ENCODE measurements at regions not wholly inside any gene's neighbourhood (a gene's known extent, or its start where the extent isn't known, plus 50 kb on each side); places are given as distances from the start of the nearest gene placed in this dataset.

GRCh38 chr12:115626210-115626609 is 651.3 kb downstream of the MED13L start:
- no peak for DNase-seq

DNA sequence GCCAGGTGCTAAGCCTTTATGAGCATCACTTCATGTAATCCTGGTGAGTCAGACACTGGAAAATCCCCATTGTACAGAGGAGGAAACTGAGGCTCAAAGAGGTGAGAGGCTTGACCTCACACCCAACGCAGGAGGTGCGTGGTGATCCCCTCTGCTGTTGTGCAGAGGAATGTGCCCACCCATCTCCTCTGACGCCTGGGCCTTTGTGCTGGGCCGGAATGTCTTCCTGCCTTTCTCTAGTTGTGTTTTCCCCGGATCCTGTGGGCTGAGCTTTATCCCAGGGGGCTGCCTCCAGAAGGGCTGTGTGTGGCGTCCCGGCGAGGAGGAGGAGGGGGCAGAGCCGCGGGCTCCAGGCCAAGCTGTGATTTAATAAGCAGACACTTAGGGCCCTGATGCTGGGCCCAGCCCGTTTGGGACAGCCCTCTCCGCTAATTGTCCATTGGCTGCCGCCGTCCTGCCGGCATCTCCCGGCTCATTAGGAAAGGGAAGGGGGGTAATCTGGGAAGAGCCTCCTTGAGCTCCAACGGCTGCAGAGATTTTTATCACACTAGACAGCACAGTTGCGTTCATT is 653.6 kb downstream of the MED13L start:
- DNase-seq: no peak

- DNase-seq: no peak
Observed at GRCh38 chr12:115623275-115623674, 654.2 kb downstream of the MED13L start.

DNA sequence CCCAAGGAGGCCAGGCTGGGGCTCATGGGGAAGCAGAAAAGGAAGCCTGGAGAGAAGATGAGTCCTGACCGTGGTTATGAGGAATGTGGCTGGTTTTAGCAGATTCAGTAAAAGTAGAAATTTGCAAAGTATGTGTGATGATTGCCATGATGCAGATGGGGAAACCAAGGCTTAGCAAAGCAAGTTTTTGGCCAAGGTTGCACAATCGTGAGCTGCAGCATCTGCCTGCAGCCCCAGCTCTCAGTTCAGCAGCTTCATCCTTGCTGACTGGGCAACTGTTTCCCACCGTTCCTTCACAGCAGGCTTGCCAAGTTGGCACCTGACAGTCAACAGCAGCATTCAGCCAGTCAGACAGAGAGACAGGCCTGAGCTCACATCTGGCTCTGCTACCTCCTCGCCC is 656.7 kb downstream of the MED13L start:
- no peak for DNase-seq

DNA sequence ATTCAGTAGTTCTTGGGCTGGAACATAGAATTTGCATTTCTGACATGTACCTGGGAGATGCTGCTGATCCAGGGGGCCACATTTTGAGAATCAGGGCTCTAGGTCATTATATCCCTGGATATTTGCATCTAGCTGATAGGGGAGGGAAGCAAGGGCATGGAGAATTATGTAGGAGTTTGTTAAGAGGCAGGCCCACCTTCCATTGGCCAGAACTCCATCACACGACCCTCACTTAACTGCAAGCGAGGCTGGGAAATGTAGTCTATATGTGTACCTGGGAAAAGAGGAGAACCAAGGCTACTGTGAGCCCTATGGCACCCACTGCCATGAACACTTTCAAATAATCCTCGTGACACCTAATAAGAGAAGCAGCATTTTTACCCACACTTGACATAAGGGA is 657.6 kb downstream of the MED13L start:
- no peak for DNase-seq

DNA sequence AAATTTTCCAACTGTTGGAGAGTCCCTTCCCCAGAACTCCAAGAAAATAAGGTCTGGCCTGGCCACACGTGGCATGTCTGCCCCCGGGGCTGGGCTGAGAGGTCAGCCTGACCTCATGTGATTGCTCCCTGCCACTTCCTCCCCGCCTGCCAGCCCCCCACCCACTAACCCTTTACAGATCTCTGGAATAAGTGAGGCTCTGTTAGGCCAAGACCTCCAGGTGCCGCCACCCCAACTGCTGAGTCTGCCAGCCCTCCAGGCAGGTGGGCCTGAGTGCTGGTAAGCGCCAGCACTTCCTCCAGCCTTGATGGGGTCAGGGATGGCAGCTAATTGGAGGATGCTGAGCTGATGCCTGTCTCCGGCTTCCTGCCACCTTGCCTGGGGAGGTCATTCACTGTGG is 658.4 kb downstream of the MED13L start:
- DNase-seq: no peak

DNA sequence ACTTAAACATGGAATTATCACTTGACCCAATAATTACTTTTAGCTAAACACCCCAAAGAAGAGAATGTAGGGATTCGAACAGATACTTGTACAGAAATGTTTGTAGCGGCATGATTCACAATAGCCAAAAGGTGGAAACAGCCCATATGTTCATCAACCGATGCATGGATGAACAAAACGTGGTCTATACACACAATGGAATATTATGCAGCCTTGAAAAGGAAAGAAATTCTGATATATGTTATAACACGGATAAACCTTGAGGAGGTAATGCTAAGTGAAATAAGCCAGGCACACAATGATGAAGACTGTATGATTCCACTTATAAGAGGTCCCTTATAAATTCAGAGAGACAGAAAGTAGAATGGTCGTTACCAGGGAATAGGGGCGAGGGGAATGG is 659.4 kb downstream of the MED13L start:
- no peak for DNase-seq

DNA sequence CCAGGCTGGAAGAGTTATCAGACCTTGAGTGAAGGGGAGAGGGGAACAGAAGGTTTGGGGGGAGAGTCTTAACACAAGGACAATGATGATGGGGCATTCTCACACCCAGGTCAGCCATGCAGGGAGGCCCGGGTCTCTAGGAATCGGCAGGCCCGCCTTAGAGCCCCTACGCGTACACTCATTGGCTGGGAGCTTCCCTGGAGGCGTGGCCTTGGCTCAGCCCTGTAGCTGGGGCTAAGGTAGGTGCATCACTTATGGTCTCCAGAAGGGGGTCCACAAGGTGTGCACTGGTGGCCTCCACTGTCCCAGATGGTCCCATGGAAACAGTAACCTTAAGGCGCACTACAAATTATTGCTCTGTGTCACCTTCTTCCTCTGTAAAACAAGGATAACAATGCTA is 660.1 kb downstream of the MED13L start:
- no peak for DNase-seq

- DNase-seq: no peak
Observed at GRCh38 chr12:115611477-115611876, 666.0 kb downstream of the MED13L start.

GRCh38 chr12:115609347-115609746 is 668.1 kb downstream of the MED13L start:
- DNase-seq: no peak

GRCh38 chr12:115606040-115606439 is 671.5 kb downstream of the MED13L start:
- DNase-seq: no peak

DNA sequence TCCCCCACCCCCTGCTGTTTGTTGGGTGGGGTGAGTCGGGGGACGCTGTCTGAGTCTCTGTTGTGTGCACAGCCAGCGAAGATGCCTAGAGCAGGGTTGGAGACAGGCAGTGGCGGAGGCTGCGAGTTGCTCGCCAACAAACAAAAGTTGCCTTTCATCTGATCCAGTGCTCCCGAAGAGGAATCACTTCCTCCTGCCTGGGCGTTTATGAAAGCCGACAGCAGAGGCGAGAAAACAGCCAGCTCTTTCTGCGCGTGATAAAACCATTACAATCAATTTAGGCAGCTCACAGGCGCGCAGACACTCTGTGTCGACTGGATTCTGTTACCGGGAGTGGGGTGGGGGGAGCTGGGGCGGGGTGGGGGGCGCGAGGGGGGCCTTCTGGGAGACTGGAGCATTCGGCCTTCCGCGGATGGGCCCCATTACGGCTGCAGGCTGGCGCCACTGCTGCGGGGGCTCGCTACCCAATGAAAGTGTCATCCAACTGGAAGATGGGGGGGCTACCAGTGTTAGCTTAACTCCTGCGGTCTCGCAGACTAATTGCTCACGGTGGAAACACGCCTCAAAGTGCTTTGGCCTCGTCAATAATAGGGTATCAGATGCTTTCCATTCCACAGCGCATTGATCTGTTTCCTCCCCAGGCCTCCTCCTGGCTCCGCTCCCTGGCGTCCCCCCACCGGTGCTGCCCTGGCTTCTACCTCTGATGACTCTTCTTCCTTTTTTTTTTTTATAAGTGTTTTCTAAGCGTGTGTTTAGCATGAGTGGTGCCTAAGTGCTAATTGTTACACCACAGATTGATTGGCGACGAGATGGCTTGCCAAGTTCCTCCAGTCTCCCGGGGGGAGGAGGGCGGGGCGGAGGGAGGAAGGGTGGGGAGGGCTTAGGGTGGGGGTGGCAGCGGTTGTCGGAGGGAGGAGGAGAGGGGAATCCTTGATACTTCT is 678.4 kb downstream of the MED13L start:
- no peak for DNase-seq

DNA sequence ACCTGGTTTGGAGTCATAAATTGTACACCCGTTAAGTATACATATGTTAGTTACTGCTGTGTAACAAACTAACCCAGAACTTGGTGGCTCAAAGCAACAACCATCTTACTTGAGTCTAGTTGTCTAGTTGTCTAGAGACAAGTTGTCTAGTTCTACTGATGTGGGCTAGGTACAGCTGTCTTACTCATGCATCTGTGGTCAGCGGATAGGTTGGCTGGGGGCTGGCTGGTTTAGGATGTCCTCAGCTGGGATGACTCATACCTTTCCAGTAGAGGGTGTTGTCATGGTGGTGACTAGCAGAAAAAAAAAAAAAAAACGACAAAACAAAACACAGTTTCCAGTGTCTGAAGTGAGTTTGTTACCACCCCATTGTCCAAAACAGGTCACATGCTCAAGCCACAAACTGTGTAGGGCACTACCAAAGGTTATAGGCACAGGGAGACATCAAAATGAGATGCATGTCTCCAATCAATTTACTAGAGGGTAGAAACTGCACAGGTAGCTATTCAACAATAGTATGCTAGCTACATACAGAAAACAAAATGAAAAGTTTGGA is 680.3 kb downstream of the MED13L start:
- no peak for DNase-seq

GRCh38 chr12:115588131-115588530 is 689.4 kb downstream of the MED13L start:
- no peak for DNase-seq

DNA sequence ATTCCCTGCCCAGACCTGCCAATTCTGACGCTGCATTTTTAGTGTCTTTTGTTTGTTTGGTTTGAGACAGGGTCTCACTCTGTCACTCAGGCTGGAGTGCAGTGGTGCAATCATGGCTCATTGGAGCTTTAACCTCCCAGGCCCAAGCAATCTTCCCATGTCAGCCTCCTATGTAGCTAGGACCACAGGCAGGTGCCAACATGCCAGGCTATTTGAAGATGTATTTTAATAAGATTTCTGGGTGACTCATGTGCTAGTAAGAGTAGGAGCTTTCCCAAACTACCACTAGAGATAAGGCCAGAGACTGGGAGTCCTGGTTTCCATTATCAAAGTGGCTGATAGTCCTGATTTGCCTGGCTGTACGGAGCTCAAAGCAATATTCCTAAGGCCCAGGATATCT is 693.3 kb downstream of the MED13L start:
- DNase-seq: no peak

- no peak for DNase-seq
Observed at GRCh38 chr12:115583591-115583990, 693.9 kb downstream of the MED13L start.

DNA sequence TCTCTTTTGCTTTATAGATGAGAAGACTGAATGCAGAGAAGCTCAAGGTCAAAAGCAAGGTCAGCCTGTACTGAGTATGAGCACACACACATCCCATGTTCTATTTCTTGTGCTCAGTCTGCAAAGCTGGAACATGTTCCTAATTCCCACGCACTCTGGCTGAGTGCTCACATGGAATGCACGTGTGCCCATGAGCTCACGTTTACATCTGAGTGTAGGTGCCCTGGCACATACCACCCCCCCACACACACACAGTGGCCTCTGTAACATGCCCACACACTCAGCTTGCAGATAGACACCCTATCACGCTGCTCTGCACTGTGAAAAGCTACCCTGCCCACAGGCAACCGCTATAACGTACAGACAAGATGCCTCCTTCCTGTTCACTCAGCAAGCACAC is 700.1 kb downstream of the MED13L start:
- DNase-seq: no peak

- no peak for DNase-seq
Observed at GRCh38 chr12:115574826-115575225, 702.7 kb downstream of the MED13L start.

DNA sequence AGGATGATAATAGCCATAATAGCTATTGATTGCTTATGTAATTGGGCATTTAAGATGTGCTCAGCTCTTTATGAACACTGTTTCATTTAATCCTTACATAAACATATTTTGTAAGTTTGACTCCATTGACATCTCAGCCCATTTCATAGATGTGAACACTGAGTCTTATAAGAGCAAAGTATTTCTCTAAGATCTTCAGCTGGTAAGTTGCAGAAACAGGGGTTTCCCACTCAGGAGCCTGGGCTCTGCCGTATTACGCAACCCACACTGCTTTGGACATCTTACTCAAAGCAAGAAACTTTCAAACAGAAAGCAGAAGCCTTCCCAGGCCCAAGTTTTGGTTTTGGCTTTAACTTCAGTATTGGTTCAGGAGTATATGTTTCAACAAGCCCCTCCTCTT is 705.1 kb downstream of the MED13L start:
- DNase-seq: no peak

DNA sequence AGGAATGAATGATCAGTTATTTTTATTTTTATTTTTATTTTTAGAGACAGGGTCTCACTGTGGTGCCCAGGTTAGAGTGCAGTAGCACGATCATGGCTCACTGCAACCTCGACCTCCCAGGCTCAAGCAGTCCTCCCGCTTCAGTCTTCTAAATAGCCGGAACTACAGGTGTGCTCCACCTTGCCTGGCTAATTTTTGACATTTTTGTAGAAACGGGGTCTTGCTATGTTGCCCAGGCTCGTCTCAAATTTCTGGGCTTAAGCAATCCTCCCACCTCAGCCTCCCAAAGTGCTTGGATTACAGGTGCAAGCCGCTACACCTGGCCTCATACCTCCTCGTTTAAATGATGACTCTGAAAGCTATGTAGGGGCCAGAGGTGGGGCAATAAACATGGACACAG is 706.0 kb downstream of the MED13L start:
- no peak for DNase-seq

- DNase-seq: no peak
Observed at GRCh38 chr12:115571027-115571426, 706.5 kb downstream of the MED13L start.

GRCh38 chr12:115570069-115570777 is 707.3 kb downstream of the MED13L start:
- DNase-seq: no peak

- no peak for DNase-seq
Observed at GRCh38 chr12:115569345-115570068, 708.0 kb downstream of the MED13L start.

All from NCI-H2107 (cell line).